ENCODE measurements at regions not wholly inside any gene's neighbourhood (a gene's known extent, or its start where the extent isn't known, plus 50 kb on each side); places are given as distances from the start of the nearest gene placed in this dataset.

DNA sequence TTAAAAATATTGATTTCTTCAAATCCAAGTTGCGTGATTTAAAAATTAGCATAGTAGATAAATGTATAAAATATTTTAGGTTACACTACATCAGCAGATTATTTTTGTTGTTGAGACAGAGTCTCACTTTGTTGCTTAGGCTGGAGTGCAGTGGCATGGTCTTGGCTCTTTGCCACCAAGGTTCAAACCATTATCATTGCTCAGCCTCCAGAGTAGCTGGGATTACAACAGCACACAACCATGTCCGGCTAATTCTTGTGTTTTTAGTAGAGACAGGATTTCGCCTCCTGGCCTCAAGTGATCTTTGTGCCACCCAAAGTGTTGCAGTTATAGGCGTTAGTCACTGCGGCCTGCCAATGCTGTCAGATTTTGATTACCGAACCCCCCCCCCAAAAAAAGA is 1390.5 kb upstream of the TENM3 start:
- TF ChIP-seq, protein P1, sequence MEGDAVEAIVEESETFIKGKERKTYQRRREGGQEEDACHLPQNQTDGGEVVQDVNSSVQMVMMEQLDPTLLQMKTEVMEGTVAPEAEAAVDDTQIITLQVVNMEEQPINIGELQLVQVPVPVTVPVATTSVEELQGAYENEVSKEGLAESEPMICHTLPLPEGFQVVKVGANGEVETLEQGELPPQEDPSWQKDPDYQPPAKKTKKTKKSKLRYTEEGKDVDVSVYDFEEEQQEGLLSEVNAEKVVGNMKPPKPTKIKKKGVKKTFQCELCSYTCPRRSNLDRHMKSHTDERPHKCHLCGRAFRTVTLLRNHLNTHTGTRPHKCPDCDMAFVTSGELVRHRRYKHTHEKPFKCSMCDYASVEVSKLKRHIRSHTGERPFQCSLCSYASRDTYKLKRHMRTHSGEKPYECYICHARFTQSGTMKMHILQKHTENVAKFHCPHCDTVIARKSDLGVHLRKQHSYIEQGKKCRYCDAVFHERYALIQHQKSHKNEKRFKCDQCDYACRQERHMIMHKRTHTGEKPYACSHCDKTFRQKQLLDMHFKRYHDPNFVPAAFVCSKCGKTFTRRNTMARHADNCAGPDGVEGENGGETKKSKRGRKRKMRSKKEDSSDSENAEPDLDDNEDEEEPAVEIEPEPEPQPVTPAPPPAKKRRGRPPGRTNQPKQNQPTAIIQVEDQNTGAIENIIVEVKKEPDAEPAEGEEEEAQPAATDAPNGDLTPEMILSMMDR (IDR thresholded peaks at IDR 0.05), result no peak
- no peak for TF ChIP-seq POLR2A (IDR thresholded peaks at IDR 0.05)
